ENCODE measurements at regions not wholly inside any gene's neighbourhood (a gene's known extent, or its start where the extent isn't known, plus 50 kb on each side); places are given as distances from the start of the nearest gene placed in this dataset.

DNA sequence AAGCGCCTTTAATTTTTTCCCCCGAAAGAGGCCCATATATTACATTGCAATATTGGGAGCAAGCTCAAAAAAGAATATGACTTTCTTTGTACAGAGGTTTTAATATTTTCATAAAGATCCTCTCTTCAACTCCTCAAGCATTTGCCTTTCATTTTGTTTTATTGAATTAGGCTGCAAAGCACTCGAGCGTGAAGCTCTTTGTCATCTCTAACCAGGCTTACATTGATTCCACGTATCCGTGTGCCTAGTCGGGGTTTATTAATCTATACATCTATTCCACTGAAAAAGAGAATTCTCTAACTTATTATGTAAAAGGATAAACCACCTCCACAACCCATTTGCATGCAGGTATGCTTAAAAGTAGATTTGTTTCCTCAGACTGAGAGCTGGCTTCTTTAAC lies 234.8 kb upstream of the TMPO start:
- Histone ChIP-seq H3K36me3 (replicated peaks; ENCODE audit: low read depth, low read length) (no peaks in the 10 kb centered on the region), H3K9ac (ENCODE audit: low read length) (no peak overlapping the region), H2AFZ (ENCODE audit: low read depth, low read length) (no peak overlapping the region), H3K9me3 (ENCODE audit: insufficient read depth, low read length) (no peaks in the 10 kb centered on the region), H3K27me3 (ENCODE audit: low read depth, low read length) (peaks cover 58% of the 10 kb centered on the region), H3K27ac (ENCODE audit: low read length) (no peak overlapping the region), H3K4me3 (ENCODE audit: low read length) (no peak overlapping the region), H3K4me2 (ENCODE audit: low read length) (no peak overlapping the region), H3K79me2 (ENCODE audit: low read length) (no peaks in the 10 kb centered on the region), H3K4me1 (ENCODE audit: low read length) (peaks cover 2% of the 10 kb centered on the region), H4K20me1 (ENCODE audit: insufficient read depth, low read length) (peaks cover 2% of the 10 kb centered on the region)
- TF ChIP-seq CTCF (IDR thresholded peaks at IDR 0.05; ENCODE audit: low read depth, low read length) (no peak), EZH2phosphoT487 (IDR thresholded peaks at IDR 0.05; ENCODE audit: low read depth) (no peak)

- TF ChIP-seq EZH2phosphoT487 (IDR thresholded peaks at IDR 0.05; ENCODE audit: low read depth) (no peak), CTCF (IDR thresholded peaks at IDR 0.05; ENCODE audit: low read depth, low read length) (no peak)
- Histone ChIP-seq H3K79me2 (ENCODE audit: low read length) (no peaks in the 10 kb centered on the region), H3K27ac (ENCODE audit: low read length) (no peak overlapping the region), H3K36me3 (replicated peaks; ENCODE audit: low read depth, low read length) (no peaks in the 10 kb centered on the region), H3K27me3 (ENCODE audit: low read depth, low read length) (peaks cover 84% of the 10 kb centered on the region), H3K4me1 (ENCODE audit: low read length) (no peaks in the 10 kb centered on the region), H3K4me2 (ENCODE audit: low read length) (no peak overlapping the region), H3K4me3 (ENCODE audit: low read length) (no peak overlapping the region), H3K9ac (ENCODE audit: low read length) (no peak overlapping the region), H2AFZ (ENCODE audit: low read depth, low read length) (no peak overlapping the region), H3K9me3 (ENCODE audit: insufficient read depth, low read length) (no peaks in the 10 kb centered on the region), H4K20me1 (ENCODE audit: insufficient read depth, low read length) (peaks cover 8% of the 10 kb centered on the region; the same call in 1 of the 2 replicates)
These were observed 223.6 kb upstream of the TMPO start for GRCh38 chr12:98291828-98292227.

- TF ChIP-seq EZH2phosphoT487 (IDR thresholded peaks at IDR 0.05; ENCODE audit: low read depth) = no peak
- no peak for TF ChIP-seq CTCF (IDR thresholded peaks at IDR 0.05; ENCODE audit: low read depth, low read length)
- no peak overlapping the region for H3K4me2 ChIP-seq (ENCODE audit: low read length)
- no peaks in the 10 kb centered on the region for H3K9me3 ChIP-seq (ENCODE audit: insufficient read depth, low read length)
- H3K4me3 ChIP-seq (ENCODE audit: low read length) = no peak overlapping the region
- H3K27ac ChIP-seq (ENCODE audit: low read length) = no peak overlapping the region
- H4K20me1 ChIP-seq (ENCODE audit: insufficient read depth, low read length) = peaks cover 13% of the 10 kb centered on the region; the same call in 1 of the 2 replicates
- H3K27me3 ChIP-seq (ENCODE audit: low read depth, low read length) = peaks cover 84% of the 10 kb centered on the region
- no peaks in the 10 kb centered on the region for H3K4me1 ChIP-seq (ENCODE audit: low read length)
- no peaks in the 10 kb centered on the region for H3K36me3 ChIP-seq (replicated peaks; ENCODE audit: low read depth, low read length)
- no peaks in the 10 kb centered on the region for H3K79me2 ChIP-seq (ENCODE audit: low read length)
- H2AFZ ChIP-seq (ENCODE audit: low read depth, low read length) = no peak overlapping the region
- no peak overlapping the region for H3K9ac ChIP-seq (ENCODE audit: low read length)
These were observed 221.2 kb upstream of the TMPO start for GRCh38 chr12:98294051-98294805.

GRCh38 chr12:98295681-98296080 lies 219.7 kb upstream of the TMPO start:
- H3K36me3 ChIP-seq (replicated peaks; ENCODE audit: low read depth, low read length) = no peaks in the 10 kb centered on the region
- TF ChIP-seq EZH2phosphoT487 (IDR thresholded peaks at IDR 0.05; ENCODE audit: low read depth) = no peak
- no peak for TF ChIP-seq CTCF (IDR thresholded peaks at IDR 0.05; ENCODE audit: low read depth, low read length)
- H3K4me3 ChIP-seq (ENCODE audit: low read length) = no peak overlapping the region

More at GRCh38 chr12:98295681-98296080, 219.7 kb upstream of the TMPO start:
- Histone ChIP-seq H3K9me3 (ENCODE audit: insufficient read depth, low read length) (no peaks in the 10 kb centered on the region), H3K27me3 (ENCODE audit: low read depth, low read length) (peaks cover 84% of the 10 kb centered on the region), H3K4me1 (ENCODE audit: low read length) (no peaks in the 10 kb centered on the region), H3K79me2 (ENCODE audit: low read length) (no peaks in the 10 kb centered on the region), H3K4me2 (ENCODE audit: low read length) (no peak overlapping the region), H4K20me1 (ENCODE audit: insufficient read depth, low read length) (peaks cover 13% of the 10 kb centered on the region; the same call in 1 of the 2 replicates), H2AFZ (ENCODE audit: low read depth, low read length) (no peak overlapping the region), H3K9ac (ENCODE audit: low read length) (no peak overlapping the region), H3K27ac (ENCODE audit: low read length) (no peak overlapping the region)

All from OCI-LY3 (cell line).